ENCODE measurements at regions not wholly inside any gene's neighbourhood (a gene's known extent, or its start where the extent isn't known, plus 50 kb on each side); places are given as distances from the start of the nearest gene placed in this dataset.

DNA sequence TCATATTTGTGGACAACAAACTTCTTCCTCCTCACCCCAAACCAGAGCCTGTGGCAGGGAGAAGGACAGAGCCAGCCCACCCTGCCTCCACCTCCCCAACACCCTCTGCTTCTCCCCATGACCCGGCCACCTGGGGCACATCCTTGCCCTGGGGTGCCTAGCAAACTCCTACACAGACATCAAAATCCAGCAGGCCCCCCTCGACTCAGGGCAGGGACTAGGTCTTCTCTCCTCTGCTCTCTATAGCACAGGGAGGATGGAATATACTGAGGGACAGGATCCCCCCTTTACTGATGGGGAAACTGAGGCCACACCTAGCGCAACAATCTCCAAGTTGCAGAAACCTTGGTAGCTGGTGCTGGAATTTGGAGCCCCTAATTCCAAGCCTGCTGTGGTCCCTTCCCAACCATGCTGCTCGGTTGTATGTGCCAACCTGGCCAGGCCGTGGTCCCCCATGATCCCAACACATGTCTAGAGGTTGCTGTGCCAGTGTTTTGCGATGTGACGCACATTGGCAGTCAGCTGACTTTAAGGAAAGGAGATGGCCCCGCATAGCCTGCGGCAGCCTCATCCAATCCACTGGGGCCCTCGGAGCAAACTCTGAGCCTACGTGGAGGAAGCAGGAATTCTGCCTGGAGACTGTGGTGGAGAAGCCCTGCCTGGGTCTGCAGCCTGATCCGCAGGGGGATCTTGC lies 53.9 kb upstream of the ADRA2C start:
- no peak for ATAC-seq
- TF ChIP-seq CSDC2 (CRISPR knock-in tag; IDR thresholded peaks at IDR 0.05) (no peak), BACH2 (CRISPR knock-in tag; IDR thresholded peaks at IDR 0.05; ENCODE audit: borderline replicate concordance) (no peak), ESRRG (CRISPR knock-in tag; IDR thresholded peaks at IDR 0.05) (no peak), RARB (CRISPR knock-in tag; IDR thresholded peaks at IDR 0.05) (no peak), ZNF70 (CRISPR knock-in tag; IDR thresholded peaks at IDR 0.05) (no peak), ZFP3 (CRISPR knock-in tag; IDR thresholded peaks at IDR 0.05) (no peak), ISL1 (CRISPR knock-in tag; IDR thresholded peaks at IDR 0.05) (no peak), ZNF565 (CRISPR knock-in tag; conservative IDR thresholded peaks at IDR 0.05; ENCODE audit: low read depth) (no peak), ARNTL (CRISPR knock-in tag; IDR thresholded peaks at IDR 0.05; ENCODE audit: borderline replicate concordance, low read depth) (no peak), GLIS3 (CRISPR knock-in tag; IDR thresholded peaks at IDR 0.05) (no peak), TOX (CRISPR knock-in tag; IDR thresholded peaks at IDR 0.05; ENCODE audit: borderline replicate concordance) (no peak), ZC3H10 (CRISPR knock-in tag; IDR thresholded peaks at IDR 0.05) (no peak), OSR1 (CRISPR knock-in tag; IDR thresholded peaks at IDR 0.05) (no peak), TCF4 (CRISPR knock-in tag; IDR thresholded peaks at IDR 0.05; ENCODE audit: borderline replicate concordance) (no peak), PPARA (CRISPR knock-in tag; IDR thresholded peaks at IDR 0.05; ENCODE audit: borderline replicate concordance) (no peak)
- TF ChIP-seq, protein P1, sequence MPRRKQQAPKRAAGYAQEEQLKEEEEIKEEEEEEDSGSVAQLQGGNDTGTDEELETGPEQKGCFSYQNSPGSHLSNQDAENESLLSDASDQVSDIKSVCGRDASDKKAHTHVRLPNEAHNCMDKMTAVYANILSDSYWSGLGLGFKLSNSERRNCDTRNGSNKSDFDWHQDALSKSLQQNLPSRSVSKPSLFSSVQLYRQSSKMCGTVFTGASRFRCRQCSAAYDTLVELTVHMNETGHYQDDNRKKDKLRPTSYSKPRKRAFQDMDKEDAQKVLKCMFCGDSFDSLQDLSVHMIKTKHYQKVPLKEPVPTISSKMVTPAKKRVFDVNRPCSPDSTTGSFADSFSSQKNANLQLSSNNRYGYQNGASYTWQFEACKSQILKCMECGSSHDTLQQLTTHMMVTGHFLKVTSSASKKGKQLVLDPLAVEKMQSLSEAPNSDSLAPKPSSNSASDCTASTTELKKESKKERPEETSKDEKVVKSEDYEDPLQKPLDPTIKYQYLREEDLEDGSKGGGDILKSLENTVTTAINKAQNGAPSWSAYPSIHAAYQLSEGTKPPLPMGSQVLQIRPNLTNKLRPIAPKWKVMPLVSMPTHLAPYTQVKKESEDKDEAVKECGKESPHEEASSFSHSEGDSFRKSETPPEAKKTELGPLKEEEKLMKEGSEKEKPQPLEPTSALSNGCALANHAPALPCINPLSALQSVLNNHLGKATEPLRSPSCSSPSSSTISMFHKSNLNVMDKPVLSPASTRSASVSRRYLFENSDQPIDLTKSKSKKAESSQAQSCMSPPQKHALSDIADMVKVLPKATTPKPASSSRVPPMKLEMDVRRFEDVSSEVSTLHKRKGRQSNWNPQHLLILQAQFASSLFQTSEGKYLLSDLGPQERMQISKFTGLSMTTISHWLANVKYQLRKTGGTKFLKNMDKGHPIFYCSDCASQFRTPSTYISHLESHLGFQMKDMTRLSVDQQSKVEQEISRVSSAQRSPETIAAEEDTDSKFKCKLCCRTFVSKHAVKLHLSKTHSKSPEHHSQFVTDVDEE (CRISPR knock-in tag; IDR thresholded peaks at IDR 0.05), result no peak
- TF ChIP-seq, protein P2, sequence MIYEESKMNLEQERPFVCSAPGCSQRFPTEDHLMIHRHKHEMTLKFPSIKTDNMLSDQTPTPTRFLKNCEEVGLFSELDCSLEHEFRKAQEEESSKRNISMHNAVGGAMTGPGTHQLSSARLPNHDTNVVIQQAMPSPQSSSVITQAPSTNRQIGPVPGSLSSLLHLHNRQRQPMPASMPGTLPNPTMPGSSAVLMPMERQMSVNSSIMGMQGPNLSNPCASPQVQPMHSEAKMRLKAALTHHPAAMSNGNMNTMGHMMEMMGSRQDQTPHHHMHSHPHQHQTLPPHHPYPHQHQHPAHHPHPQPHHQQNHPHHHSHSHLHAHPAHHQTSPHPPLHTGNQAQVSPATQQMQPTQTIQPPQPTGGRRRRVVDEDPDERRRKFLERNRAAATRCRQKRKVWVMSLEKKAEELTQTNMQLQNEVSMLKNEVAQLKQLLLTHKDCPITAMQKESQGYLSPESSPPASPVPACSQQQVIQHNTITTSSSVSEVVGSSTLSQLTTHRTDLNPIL (CRISPR knock-in tag; IDR thresholded peaks at IDR 0.05; ENCODE audit: low read depth), result no peak
- TF ChIP-seq, protein P3, sequence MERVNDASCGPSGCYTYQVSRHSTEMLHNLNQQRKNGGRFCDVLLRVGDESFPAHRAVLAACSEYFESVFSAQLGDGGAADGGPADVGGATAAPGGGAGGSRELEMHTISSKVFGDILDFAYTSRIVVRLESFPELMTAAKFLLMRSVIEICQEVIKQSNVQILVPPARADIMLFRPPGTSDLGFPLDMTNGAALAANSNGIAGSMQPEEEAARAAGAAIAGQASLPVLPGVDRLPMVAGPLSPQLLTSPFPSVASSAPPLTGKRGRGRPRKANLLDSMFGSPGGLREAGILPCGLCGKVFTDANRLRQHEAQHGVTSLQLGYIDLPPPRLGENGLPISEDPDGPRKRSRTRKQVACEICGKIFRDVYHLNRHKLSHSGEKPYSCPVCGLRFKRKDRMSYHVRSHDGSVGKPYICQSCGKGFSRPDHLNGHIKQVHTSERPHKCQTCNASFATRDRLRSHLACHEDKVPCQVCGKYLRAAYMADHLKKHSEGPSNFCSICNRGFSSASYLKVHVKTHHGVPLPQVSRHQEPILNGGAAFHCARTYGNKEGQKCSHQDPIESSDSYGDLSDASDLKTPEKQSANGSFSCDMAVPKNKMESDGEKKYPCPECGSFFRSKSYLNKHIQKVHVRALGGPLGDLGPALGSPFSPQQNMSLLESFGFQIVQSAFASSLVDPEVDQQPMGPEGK (CRISPR knock-in tag; IDR thresholded peaks at IDR 0.05; ENCODE audit: borderline replicate concordance), result no peak
- TF ChIP-seq, protein P4, sequence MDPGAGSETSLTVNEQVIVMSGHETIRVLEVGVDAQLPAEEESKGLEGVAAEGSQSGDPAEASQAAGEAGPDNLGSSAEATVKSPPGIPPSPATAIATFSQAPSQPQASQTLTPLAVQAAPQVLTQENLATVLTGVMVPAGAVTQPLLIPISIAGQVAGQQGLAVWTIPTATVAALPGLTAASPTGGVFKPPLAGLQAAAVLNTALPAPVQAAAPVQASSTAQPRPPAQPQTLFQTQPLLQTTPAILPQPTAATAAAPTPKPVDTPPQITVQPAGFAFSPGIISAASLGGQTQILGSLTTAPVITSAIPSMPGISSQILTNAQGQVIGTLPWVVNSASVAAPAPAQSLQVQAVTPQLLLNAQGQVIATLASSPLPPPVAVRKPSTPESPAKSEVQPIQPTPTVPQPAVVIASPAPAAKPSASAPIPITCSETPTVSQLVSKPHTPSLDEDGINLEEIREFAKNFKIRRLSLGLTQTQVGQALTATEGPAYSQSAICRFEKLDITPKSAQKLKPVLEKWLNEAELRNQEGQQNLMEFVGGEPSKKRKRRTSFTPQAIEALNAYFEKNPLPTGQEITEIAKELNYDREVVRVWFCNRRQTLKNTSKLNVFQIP (CRISPR knock-in tag; IDR thresholded peaks at IDR 0.05; ENCODE audit: borderline replicate concordance, low read depth), result no peak

DNA sequence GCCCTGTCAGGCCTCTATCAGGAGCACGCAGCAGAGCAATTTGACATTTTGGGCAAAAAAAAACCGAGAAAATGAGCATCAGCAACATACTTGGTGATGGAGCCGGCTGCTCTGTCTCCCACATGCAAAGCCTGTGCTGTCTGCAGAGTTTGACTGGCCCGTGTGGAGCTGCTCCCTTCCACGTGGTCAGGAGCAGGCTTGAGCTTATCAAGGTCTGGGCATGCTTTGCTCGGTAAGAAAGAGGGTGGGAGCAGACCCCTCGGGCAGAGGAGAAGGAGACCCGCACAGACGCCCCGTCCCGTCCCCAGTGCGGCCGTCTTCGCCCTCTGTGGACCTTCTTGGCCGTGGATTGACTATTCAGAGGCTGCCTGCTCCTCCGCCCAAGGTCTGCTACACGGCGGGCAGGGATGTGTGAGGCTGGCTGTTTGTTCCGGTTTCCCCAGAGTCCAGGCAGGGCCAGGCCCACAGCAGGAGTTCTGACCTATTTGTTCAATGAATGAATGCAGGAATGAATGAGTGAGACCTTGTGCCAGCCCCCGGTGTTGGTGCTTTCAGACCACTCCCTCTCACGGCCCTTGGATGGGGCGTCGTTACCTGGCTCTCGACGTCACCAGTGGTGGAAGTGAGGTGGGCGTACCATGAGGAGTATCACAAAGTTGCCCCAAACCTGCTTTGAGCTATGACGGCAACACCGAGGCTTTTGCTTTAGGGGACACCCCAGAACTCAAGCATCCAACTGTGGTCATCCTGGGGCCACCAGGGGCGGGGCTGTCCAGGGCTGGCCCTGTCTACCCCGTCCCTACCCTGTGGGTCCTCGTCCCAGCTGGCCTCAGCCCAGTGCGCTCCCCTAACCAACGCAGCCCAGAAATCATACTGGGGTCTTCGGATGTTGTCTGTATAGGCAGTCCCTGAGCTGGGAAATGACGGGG lies 54.7 kb upstream of the ADRA2C start:
- ATAC-seq, result no peak
- TF ChIP-seq, protein P1 (CRISPR knock-in tag; IDR thresholded peaks at IDR 0.05), result no peak
- no peak for TF ChIP-seq ZFP3 (CRISPR knock-in tag; IDR thresholded peaks at IDR 0.05)
- TF ChIP-seq SNAI2 (CRISPR knock-in tag; IDR thresholded peaks at IDR 0.05), result no peak
- TF ChIP-seq TCF4 (CRISPR knock-in tag; IDR thresholded peaks at IDR 0.05; ENCODE audit: borderline replicate concordance), result no peak
- no peak for TF ChIP-seq ZNF70 (CRISPR knock-in tag; IDR thresholded peaks at IDR 0.05)
- TF ChIP-seq GLIS3 (CRISPR knock-in tag; IDR thresholded peaks at IDR 0.05), result no peak
- TF ChIP-seq ZC3H10 (CRISPR knock-in tag; IDR thresholded peaks at IDR 0.05), result no peak
- no peak for TF ChIP-seq ZFP30 (CRISPR knock-in tag; IDR thresholded peaks at IDR 0.05)
- no peak for TF ChIP-seq ARNTL (CRISPR knock-in tag; IDR thresholded peaks at IDR 0.05; ENCODE audit: borderline replicate concordance, low read depth)
- no peak for TF ChIP-seq OSR1 (CRISPR knock-in tag; IDR thresholded peaks at IDR 0.05)
- TF ChIP-seq, protein P3 (CRISPR knock-in tag; IDR thresholded peaks at IDR 0.05; ENCODE audit: borderline replicate concordance), result no peak
- no peak for TF ChIP-seq ESRRG (CRISPR knock-in tag; IDR thresholded peaks at IDR 0.05)
